Smooth muscle cell (in vitro differentiated cells): ENCODE measurements at regions not wholly inside any gene's neighbourhood (a gene's known extent, or its start where the extent isn't known, plus 50 kb on each side); places are given as distances from the start of the nearest gene placed in this dataset.

Experiments used
- DNase-seq: peaks from one replicate; lab custom pipeline; 2025; ENCODE audit not compliant: unreplicated experiment; lab: John Stamatoyannopoulos, UW
- H2AFZ ChIP-seq: fragments of 200-600 bp; sonication (generic); 2 replicates; pipeline ENCODE4 v1.6.0; 2016; ENCODE audit warnings: antibody characterized with exemption, low read depth, mild to moderate bottlenecking
- H3F3A ChIP-seq: fragments of 200-600 bp; sonication (generic); 2 replicates; pipeline ENCODE4 v1.6.0; 2017; ENCODE audit warnings: antibody characterized with exemption, low read depth
- H3K27ac ChIP-seq: fragments of 200-600 bp; sonication (generic); 2 replicates; pipeline ENCODE4 v1.5.1; 2016; ENCODE audit warnings: low read depth, mild to moderate bottlenecking
- H3K27me3 ChIP-seq: fragments of 200-600 bp; sonication (generic); 2 replicates; pipeline ENCODE4 v1.6.1; 2016; ENCODE audit warnings: low read depth, mild to moderate bottlenecking
- H3K36me3 ChIP-seq: fragments of 200-600 bp; sonication (generic); 2 replicates; pipeline ENCODE4 v1.5.1; 2016; ENCODE audit warnings: low read depth
- H3K4me1 ChIP-seq: fragments of 200-600 bp; sonication (generic); 2 replicates; pipeline ENCODE4 v1.5.1; 2016; ENCODE audit warnings: low read depth
- H3K4me2 ChIP-seq: fragments of 200-600 bp; sonication (generic); 2 replicates; pipeline ENCODE4 v1.6.0; 2016; ENCODE audit warnings: mild to moderate bottlenecking
- H3K4me3 ChIP-seq: fragments of 200-600 bp; sonication (generic); 2 replicates; pipeline ENCODE4 v1.5.1; 2016; ENCODE audit warnings: mild to moderate bottlenecking
- H3K79me2 ChIP-seq: fragments of 200-600 bp; sonication (generic); 2 replicates; pipeline ENCODE4 v1.6.0; 2016; ENCODE audit warnings: low read depth, mild to moderate bottlenecking
- H3K9ac ChIP-seq: fragments of 200-600 bp; sonication (generic); 2 replicates; pipeline ENCODE4 v1.6.0; 2016; ENCODE audit warnings: low read depth
- H3K9me3 ChIP-seq: fragments of 200-600 bp; sonication (generic); replicated peaks from 2 replicates; pipeline ENCODE4 v1.5.1; 2016; ENCODE audit warnings: low read depth
- H4K20me1 ChIP-seq: fragments of 200-600 bp; sonication (generic); 2 replicates; pipeline ENCODE4 v1.6.0; 2016; ENCODE audit warnings: low read depth
- WGBS: methylation state at CpG from one replicate; pipeline ENCODE4 v1.1.7; 2016; ENCODE audit warnings: low lambda C conversion rate; 5-methylcytosine and 5-hydroxymethylcytosine counted together
- TF ChIP-seq, protein P1 (sequence below): fragments of 200-600 bp; sonication (generic); IDR thresholded peaks from 2 replicates; pipeline ENCODE4 v1.5.1; 2017; ENCODE audit warnings: borderline replicate concordance, mild to moderate bottlenecking, antibody characterized with exemption; ENCODE audit not compliant: insufficient read depth, poor library complexity, severe bottlenecking

DNA sequence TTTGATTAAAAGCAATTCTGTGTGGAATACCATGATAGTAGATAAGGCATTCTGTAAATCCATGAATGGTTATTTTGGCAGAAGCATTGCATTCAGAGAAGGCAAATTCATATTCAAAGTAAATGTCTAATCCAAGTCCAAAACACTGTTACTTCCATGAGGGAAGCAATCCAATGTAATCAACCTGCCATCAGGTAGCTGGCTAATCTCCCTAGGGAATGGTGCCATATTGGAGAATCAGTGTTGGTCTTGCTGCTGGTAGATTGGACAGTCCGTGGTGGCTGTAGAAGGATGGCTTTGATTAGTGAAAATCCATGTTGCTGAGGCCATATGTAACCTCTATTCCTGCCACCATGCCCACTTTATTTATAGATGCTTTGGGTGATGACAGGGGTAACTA, 72.1 kb upstream of the TNIK start:
- Histone ChIP-seq H2AFZ (no peak overlapping the region), H3K36me3 (no peaks in the 10 kb centered on the region), H3K4me3 (no peak overlapping the region), H3K4me2 (no peak overlapping the region), H3K79me2 (no peaks in the 10 kb centered on the region), H3K9ac (no peak overlapping the region), H3K27ac (no peak overlapping the region), H3K27me3 (no peaks in the 10 kb centered on the region), H3K9me3 (no peaks in the 10 kb centered on the region), H3K4me1 (no peaks in the 10 kb centered on the region), H3F3A (no peaks in the 10 kb centered on the region), H4K20me1 (no peaks in the 10 kb centered on the region)
- 94% methylated on average over 1 of the region's 1 CpG for WGBS
- TF ChIP-seq, protein P1, sequence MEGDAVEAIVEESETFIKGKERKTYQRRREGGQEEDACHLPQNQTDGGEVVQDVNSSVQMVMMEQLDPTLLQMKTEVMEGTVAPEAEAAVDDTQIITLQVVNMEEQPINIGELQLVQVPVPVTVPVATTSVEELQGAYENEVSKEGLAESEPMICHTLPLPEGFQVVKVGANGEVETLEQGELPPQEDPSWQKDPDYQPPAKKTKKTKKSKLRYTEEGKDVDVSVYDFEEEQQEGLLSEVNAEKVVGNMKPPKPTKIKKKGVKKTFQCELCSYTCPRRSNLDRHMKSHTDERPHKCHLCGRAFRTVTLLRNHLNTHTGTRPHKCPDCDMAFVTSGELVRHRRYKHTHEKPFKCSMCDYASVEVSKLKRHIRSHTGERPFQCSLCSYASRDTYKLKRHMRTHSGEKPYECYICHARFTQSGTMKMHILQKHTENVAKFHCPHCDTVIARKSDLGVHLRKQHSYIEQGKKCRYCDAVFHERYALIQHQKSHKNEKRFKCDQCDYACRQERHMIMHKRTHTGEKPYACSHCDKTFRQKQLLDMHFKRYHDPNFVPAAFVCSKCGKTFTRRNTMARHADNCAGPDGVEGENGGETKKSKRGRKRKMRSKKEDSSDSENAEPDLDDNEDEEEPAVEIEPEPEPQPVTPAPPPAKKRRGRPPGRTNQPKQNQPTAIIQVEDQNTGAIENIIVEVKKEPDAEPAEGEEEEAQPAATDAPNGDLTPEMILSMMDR, result no peak
- no peak for DNase-seq

DNA sequence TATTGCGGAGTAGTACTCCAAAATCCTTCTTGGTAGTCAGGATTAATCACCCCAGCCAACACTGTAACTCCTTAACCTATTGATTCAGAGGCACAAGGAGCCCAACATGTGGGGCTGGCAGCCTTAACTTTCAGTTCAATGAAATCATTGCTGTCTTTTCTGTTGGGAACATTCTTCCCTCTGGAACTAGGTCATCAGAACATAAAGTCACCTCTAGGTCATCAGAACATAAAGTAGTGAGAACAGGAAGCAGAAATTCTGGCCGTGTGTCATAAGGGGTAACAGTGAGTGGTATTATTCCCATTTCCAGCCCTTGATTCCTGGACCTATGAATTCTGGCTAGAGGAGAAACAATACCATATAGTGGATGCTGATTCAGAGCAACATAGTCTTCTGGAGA, 71.5 kb upstream of the TNIK start:
- H3K36me3 ChIP-seq, result no peaks in the 10 kb centered on the region
- TF ChIP-seq, protein P1, result no peak
- 80% methylated on average over 2 of the region's 2 CpGs for WGBS

DNA sequence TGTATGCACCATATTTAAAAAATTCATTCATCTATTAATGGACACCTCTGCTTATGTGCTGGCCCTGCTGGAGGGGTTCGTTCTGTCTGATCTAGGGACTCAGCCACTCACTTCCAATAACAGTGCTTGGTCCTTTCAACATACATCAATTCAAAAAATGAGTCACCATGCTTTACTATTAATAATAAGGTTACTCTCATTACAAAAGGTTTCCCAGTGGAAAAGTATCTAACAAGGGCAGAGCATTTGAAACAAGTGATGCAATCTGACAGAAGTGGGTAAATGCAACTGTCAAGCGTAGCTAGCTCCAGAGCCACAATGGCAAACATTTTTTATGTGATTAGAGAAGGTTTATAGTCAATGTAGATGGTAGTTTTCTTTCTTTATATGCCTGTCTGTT, 67.9 kb upstream of the TNIK start:
- Histone ChIP-seq H3F3A (peaks cover 16% of the 10 kb centered on the region), H3K27ac (no peak overlapping the region), H3K9ac (no peak overlapping the region), H3K4me2 (no peak overlapping the region), H3K36me3 (no peaks in the 10 kb centered on the region), H3K27me3 (no peaks in the 10 kb centered on the region), H2AFZ (no peak overlapping the region), H4K20me1 (no peaks in the 10 kb centered on the region), H3K79me2 (no peaks in the 10 kb centered on the region), H3K9me3 (no peaks in the 10 kb centered on the region), H3K4me3 (no peak overlapping the region), H3K4me1 (no peaks in the 10 kb centered on the region)
- TF ChIP-seq, protein P1, result no peak
- no peak for DNase-seq
- WGBS, result 97% methylated on average over 2 of the region's 2 CpGs

More for the DNA sequence above, 71.5 kb upstream of the TNIK start:
- H3K4me3 ChIP-seq, result no peak overlapping the region
- DNase-seq, result no peak
- H3F3A ChIP-seq, result no peaks in the 10 kb centered on the region
- no peaks in the 10 kb centered on the region for H3K4me1 ChIP-seq
- no peaks in the 10 kb centered on the region for H3K79me2 ChIP-seq
- no peak overlapping the region for H2AFZ ChIP-seq
- H3K27ac ChIP-seq, result no peak overlapping the region
- H3K9me3 ChIP-seq, result no peaks in the 10 kb centered on the region
- H3K27me3 ChIP-seq, result no peaks in the 10 kb centered on the region
- H3K9ac ChIP-seq, result no peak overlapping the region
- H3K4me2 ChIP-seq, result no peak overlapping the region
- H4K20me1 ChIP-seq, result no peaks in the 10 kb centered on the region

DNA sequence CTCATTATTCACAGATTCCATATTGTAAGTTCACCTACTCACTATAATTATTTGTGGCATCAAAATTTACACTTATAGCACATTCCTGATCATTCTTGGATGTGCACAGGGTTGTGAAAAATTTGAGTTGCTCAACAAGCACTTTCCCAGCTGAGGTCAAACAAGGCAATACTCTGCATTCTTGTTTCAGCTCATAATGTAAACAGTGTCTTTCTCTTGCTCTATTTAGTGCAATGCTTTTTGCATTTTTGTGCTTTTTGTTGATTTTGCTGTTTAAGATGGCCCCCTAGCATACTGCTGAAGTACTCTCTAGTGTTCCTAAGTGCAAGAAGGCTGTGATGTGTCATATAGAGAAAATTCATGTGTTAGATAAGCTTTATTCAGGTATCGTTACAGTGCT, 66.7 kb upstream of the TNIK start:
- no peak overlapping the region for H3K27ac ChIP-seq
- DNase-seq, result no peak

More for the DNA sequence above, 66.7 kb upstream of the TNIK start:
- no peaks in the 10 kb centered on the region for H3K79me2 ChIP-seq
- H3K4me2 ChIP-seq, result no peak overlapping the region
- no peaks in the 10 kb centered on the region for H3K36me3 ChIP-seq
- H3K9me3 ChIP-seq, result no peaks in the 10 kb centered on the region
- no peaks in the 10 kb centered on the region for H3K27me3 ChIP-seq
- TF ChIP-seq, protein P1, result no peak
- H3F3A ChIP-seq, result peaks cover 17% of the 10 kb centered on the region
- no peaks in the 10 kb centered on the region for H4K20me1 ChIP-seq
- H3K9ac ChIP-seq, result no peak overlapping the region
- H3K4me1 ChIP-seq, result no peaks in the 10 kb centered on the region
- H2AFZ ChIP-seq, result no peak overlapping the region
- WGBS, result 63% methylated on average over 1 of the region's 1 CpG
- no peak overlapping the region for H3K4me3 ChIP-seq
